ENCODE measurements at regions not wholly inside any gene's neighbourhood (a gene's known extent, or its start where the extent isn't known, plus 50 kb on each side); places are given as distances from the start of the nearest gene placed in this dataset.
"Not testable (repeated sequence)": the region's sequence is repeated elsewhere in the genome, so short reads cannot be mapped to it uniquely, and the experiment has no call there.

GRCh38 chr4:40686081-40686913, 56.6 kb upstream of the RBM47 start:
- H3K4me3 ChIP-seq = no peak overlapping the region
- no peak overlapping the region for H3K27ac ChIP-seq
- DNase-seq = no peak
- no peak for TF ChIP-seq CTCF (IDR thresholded peaks at IDR 0.05)
- H3K36me3 ChIP-seq = no peaks in the 10 kb centered on the region
- H3K4me1 ChIP-seq = no peaks in the 10 kb centered on the region
- intact Hi-C loops (cut with DNase I) = no loop called here
- no peak for ATAC-seq
- H3K9me3 ChIP-seq = no peaks in the 10 kb centered on the region
- no peaks in the 10 kb centered on the region for H3K27me3 ChIP-seq (ENCODE audit: low read depth)

GRCh38 chr4:40687676-40688389, 58.2 kb upstream of the RBM47 start:
- Histone ChIP-seq H3K4me1 (no peaks in the 10 kb centered on the region), H3K27me3 (ENCODE audit: low read depth) (no peaks in the 10 kb centered on the region), H3K36me3 (no peaks in the 10 kb centered on the region), H3K4me3 (no peak overlapping the region), H3K9me3 (no peaks in the 10 kb centered on the region), H3K27ac (no peak overlapping the region)
- no peak for TF ChIP-seq CTCF (IDR thresholded peaks at IDR 0.05)
- DNase-seq (no peak), ATAC-seq (no peak)
- intact Hi-C loops (cut with DNase I) = no loop called here

GRCh38 chr4:40688446-40689095, 58.9 kb upstream of the RBM47 start:
- intact Hi-C loops (cut with DNase I) = no loop called here
- H3K27me3 ChIP-seq (ENCODE audit: low read depth) = no peaks in the 10 kb centered on the region
- no peak for TF ChIP-seq CTCF (IDR thresholded peaks at IDR 0.05)
- no peak for DNase-seq
- ATAC-seq = no peak
- no peak overlapping the region for H3K27ac ChIP-seq
- H3K4me3 ChIP-seq = no peak overlapping the region
- no peaks in the 10 kb centered on the region for H3K36me3 ChIP-seq
- no peaks in the 10 kb centered on the region for H3K9me3 ChIP-seq
- no peaks in the 10 kb centered on the region for H3K4me1 ChIP-seq

DNA sequence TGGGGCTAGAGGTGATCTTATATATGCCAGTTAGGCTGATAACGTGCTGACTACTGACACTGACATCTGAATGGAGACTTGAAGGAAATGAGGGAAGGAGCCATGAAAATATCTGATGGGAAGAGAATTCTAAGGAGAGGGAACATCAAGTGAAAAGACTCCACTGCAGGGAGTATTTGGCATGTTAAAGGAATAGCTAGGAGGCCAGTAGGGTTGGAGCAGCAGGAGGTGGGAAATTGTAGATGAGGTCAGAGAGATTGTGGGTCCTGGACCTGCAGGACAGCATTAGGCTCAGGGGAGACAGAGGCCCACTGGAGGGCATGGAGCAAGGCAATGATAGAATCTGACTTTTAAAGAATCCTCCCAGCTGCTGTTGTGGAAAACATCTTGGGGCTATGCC, 55.8 kb upstream of the NSUN7 start:
- intact Hi-C loops (cut with DNase I) = no loop called here
- ATAC-seq = no peak
- Histone ChIP-seq H3K27me3 (ENCODE audit: low read depth) (no peaks in the 10 kb centered on the region), H3K9me3 (no peaks in the 10 kb centered on the region), H3K4me3 (no peak overlapping the region), H3K36me3 (no peaks in the 10 kb centered on the region), H3K4me1 (no peaks in the 10 kb centered on the region), H3K27ac (no peak overlapping the region)
- TF ChIP-seq CTCF (IDR thresholded peaks at IDR 0.05) = no peak
- no peak for DNase-seq

- H3K4me1 ChIP-seq; H3K4me3 ChIP-seq; H3K27ac ChIP-seq; intact Hi-C loops (cut with DNase I); DNase-seq; H3K9me3 ChIP-seq; ATAC-seq; H3K36me3 ChIP-seq; H3K27me3 ChIP-seq (ENCODE audit: low read depth): not testable (repeated sequence)
These were observed 52.3 kb upstream of the NSUN7 start for GRCh38 chr4:40697476-40697875.

DNA sequence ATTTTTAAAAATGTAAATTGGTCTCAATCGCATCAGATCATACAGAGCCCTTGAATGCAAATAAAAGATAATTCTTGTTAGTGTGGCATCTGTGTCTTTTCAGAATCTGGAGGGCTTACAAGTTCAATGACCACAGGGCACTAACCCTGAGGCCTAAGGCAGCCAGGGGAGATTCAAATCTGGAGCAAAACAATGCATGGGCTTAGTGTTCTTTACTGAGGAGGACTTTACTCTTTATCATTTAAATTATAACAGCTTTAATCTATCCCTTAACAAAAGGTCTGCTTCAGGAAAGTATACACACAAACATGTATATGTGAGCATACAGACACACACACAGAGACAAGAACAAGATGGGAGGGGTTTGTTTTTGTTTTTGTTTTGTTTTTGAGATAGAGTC, 51.0 kb upstream of the NSUN7 start:
- no peak for ATAC-seq
- Histone ChIP-seq H3K27ac (no peak overlapping the region), H3K27me3 (ENCODE audit: low read depth) (no peaks in the 10 kb centered on the region), H3K9me3 (no peaks in the 10 kb centered on the region), H3K4me3 (no peak overlapping the region), H3K4me1 (no peaks in the 10 kb centered on the region), H3K36me3 (no peaks in the 10 kb centered on the region)
- no peak for DNase-seq
- intact Hi-C loops (cut with DNase I) = no loop called here
- no peak for TF ChIP-seq CTCF (IDR thresholded peaks at IDR 0.05)

Data from lower lobe of right lung (tissue), 2 donors.